MM.1S (cell line): ENCODE measurements at regions not wholly inside any gene's neighbourhood (a gene's known extent, or its start where the extent isn't known, plus 50 kb on each side); places are given as distances from the start of the nearest gene placed in this dataset.

Experiments used
- CTCF ChIP-seq: fragments of 300-600 bp; sonication (generic); IDR thresholded peaks from 2 replicates; pipeline ENCODE4 v1.5.1; 2016; ENCODE audit warnings: antibody characterized with exemption, low read length, mixed read lengths
- EZH2 ChIP-seq: fragments of 300-600 bp; sonication (generic); optimal IDR thresholded peaks from 2 replicates; pipeline ENCODE3; 2017; ENCODE audit warnings: low read depth, mild to moderate bottlenecking, antibody characterized with exemption, low read length, mixed read lengths

DNA sequence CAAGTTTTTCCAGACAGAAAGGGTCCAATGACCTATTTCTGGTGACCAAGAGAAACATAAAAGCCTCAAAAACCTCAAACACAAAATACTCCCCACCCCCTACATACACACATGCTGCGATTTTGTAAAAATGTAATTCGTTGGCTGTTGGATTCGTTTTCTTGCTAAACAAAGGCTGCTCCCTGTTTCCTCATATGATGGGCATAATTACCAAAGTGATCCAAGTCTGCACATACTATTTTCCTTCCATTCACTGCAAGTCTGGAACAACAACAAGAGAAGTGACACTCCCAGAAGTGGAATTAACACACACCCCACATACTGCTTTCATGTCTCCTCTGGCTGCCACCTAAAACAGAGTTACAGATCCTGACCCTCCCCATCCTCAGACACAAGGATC, 131.9 kb downstream of the RAP2A start:
- TF ChIP-seq CTCF (no peak), EZH2 (no peak)
